NCI-H510A (cell line): ENCODE measurements at regions not wholly inside any gene's neighbourhood (a gene's known extent, or its start where the extent isn't known, plus 50 kb on each side); places are given as distances from the start of the nearest gene placed in this dataset.

ENCODE experiments used
- DNase-seq: peaks from one replicate; lab custom pipeline; 2025; lab: John Stamatoyannopoulos, UW

DNA sequence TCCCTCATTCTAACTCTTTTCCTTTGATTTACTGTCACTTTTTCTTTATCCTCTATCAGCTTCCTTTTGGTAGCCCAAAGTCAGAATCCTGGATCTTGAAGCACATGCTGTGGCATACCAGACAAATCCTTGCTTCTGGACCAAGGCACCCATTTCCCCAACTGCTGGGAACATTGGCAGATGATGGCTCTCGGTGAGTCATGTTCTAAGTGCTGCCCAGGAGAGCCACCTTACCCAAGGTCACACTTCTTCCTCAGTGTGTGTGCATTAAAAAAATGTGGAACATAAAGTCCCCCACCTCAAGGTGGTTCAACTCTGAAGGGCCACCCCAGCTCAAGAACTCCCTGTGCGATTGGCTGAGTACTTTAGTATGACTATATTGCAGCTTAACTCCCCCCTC is 141.4 kb upstream of the PUM3 start:
- no peak for DNase-seq

GRCh38 chr9:2984491-2984890 is 140.6 kb upstream of the PUM3 start:
- DNase-seq: no peak

DNA sequence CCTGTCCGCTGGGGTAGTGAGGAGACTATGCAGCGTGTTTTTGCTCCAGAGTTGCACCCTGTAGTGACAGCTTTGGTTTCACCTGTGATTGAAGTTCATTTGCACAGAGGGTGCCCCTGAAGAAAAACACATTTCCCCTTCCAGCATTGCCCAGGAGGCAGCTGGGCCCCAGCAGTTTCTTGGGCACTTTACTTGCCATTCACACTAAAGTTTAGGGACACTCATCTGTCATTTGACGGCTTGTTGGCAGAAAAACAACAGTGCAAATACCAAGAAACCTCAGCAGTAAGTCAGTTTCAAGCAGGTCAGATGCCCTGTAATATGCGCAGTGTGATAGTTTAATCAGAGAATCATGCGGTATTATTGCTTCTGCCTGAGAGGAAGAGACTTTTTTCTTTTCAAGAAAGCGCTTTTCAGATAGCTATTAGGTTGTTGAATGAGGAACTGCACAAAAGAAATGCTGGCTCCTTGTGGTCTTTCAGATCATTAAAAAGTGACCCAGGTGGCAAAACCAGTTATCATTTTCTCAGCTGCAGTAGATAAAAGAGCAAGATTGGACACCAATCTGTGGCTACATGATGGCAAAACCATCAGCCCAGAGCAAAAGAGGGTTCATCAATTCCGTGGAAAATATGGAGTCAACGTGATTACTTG is 136.2 kb upstream of the PUM3 start:
- no peak for DNase-seq

DNA sequence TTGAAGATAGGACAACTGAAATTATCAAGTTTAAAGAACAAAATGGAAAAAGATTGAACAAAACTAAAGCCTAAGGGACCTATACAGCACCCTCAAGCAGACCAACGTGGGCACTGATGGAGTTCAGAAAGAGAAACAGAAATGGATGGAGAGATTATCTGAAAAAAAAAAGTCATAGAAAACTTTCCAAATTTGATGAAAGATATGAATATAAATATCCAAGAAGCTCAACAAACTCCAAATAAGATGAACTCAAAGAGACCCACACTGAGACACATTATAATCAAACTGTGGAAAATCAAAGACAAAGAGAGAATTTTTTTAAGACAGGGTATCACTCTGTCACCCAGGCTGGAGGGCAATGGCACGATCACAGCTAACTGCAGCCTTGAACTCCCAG is 128.6 kb upstream of the PUM3 start:
- no peak for DNase-seq

- no peak for DNase-seq
Measured at GRCh38 chr9:2970864-2971263, 127.0 kb upstream of the PUM3 start.

GRCh38 chr9:2967766-2968165 is 123.9 kb upstream of the PUM3 start:
- no peak for DNase-seq

- no peak for DNase-seq
Measured at GRCh38 chr9:2966565-2967300, 122.8 kb upstream of the PUM3 start.

- no peak for DNase-seq
Measured at GRCh38 chr9:2964470-2964869, 120.6 kb upstream of the PUM3 start.

GRCh38 chr9:2963307-2963706 is 119.4 kb upstream of the PUM3 start:
- no peak for DNase-seq

- no peak for DNase-seq
Measured at GRCh38 chr9:2962471-2963172, 118.7 kb upstream of the PUM3 start.

GRCh38 chr9:2958219-2958618 is 114.3 kb upstream of the PUM3 start:
- no peak for DNase-seq

- no peak for DNase-seq
Measured at GRCh38 chr9:2957656-2958200, 113.8 kb upstream of the PUM3 start.

GRCh38 chr9:2955575-2955974 is 111.7 kb upstream of the PUM3 start:
- DNase-seq: no peak

- no peak for DNase-seq
Measured at GRCh38 chr9:2939368-2939767, 95.5 kb upstream of the PUM3 start.

DNA sequence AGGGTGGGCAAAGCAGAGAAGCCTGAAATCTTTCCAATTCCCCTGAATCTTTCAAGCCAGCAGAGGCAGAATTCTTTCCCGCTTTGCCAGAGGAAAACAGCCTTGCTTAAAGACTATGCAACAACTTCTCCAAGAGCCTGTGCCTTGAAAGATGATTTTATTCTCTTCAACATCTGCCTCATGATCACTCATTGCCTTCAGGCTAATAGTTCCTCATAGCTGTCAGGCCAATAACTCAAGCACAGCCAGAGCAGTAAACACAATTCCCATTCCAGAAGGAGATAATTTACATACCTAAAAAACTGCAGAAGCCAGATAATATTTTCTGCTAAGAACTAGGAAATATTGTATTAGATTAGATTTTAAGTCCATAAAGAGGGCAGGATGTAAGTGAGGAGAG is 92.3 kb upstream of the PUM3 start:
- no peak for DNase-seq

DNA sequence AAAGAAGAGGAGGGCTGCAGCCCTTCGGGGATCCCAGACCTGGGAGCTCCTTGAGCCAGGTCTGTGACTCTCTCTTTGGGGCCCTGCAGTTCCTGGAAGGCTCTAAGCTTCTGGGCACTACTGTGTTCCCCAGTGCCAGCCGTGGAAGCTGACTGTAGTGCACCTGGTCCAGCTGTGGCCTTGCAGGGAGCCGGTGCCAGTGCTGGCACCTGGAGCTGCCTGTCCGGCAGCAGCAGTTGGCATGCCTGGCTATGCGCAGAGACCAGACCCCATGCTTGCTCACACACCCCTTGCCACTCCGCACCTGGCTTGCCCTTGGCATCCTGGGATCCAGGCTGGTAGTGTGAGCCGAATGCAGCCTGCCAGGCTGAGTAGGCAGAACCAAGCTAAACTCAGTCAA is 91.0 kb upstream of the PUM3 start:
- no peak for DNase-seq

DNA sequence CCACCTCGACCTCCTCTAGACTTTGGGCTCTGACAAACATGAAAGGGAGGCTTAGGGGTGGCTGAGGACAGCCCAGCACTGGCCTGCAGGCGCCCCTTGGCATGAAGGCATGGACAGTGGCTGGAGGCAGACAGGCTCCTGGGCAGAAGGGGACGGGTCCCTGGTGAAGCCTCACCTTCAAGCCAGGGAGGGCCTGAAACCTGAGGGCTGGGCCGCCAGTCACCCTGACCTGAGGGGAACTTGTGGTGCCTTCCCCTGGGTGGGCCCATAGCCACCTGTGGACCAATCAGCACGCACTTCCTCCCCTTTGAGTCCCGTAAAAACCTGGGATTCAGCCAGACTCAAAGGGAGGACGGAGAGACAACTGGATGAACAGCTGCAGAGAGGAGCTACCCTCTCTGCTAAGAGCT is 90.4 kb upstream of the PUM3 start:
- DNase-seq: no peak

DNA sequence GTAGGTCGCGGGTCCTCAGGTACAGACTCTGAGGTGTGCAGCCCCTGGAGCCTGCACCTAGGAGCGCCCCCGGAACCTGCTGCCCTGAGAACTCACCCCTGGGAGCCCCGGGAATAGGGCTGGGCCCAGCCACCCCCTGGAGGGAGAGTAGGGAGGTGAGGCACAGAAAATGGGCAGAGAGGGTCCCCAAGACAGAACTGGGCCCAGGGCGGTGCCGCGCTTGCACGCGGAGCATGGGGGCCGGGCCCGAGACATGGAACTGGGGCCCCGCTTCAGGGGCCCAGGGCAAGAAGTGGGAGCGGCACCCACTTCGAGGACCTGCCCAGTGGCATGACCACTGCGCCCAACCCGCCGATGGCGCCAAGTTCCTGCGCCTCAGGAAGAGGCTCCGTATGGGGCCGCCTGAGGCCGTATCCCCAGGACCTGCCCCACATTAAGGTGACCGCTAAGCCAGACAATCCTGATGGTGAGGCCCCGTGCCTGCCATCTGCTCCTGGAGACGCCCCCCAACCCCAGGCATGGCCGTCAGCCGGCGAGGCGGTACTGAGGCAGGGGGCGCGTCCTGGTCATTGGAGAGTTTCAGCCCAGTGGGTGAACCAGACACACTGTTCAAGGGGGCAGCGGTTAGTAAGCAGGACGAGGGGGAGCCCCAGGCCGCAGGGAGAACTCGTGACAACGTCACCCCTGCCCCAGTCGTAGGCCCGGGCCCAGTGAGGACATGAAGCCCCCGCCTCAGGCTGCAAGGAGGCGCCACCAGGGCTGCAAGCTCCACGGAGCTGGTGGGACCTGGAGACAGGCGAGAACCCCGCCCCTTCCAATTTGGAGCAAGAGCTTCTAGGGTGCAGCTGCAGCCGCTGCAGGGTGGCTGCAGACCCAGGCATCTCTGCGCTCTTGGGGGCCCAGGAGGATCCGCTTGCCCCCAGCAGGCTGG is 89.5 kb upstream of the PUM3 start:
- no peak for DNase-seq

DNA sequence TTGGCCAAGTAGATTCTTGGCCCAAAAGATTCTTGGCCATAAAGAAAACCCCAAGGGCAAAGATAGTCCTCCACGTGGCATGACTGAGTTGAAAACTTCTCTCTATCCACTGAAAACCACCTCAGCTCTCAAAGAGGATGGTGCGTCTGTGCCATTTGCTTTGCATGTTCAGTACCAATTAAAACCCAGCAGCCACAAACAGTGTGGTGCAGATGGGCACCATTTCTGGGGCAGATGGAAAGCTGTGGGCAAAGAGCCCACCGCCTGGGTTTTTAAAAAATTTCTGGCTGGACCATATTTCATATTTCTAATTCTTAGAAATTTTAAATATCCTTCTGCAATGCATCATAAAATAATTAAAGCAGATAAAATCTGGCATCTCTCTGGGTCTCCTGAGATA is 84.5 kb upstream of the PUM3 start:
- DNase-seq: no peak

DNA sequence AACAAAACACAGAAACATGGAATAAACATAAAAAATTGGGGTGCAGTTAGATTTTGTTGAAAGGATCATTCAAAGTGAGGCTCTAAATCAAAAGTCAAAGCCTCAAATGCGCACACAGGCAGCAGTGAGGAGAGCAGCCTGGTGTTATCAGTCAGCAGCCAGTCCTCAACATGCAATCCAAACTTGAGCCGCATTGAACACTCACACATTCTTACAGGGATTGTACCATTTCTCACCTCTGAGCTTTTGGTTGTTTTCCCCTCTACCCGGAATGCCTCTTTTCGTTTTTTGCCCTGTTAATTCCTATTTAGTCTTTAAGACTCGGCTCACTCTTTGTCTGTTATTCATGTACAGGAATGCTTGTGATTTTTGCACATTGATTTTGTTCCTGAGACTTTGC is 81.1 kb upstream of the PUM3 start:
- DNase-seq: no peak

- DNase-seq: no peak
Measured at GRCh38 chr9:2924380-2924768, 80.5 kb upstream of the PUM3 start.

DNA sequence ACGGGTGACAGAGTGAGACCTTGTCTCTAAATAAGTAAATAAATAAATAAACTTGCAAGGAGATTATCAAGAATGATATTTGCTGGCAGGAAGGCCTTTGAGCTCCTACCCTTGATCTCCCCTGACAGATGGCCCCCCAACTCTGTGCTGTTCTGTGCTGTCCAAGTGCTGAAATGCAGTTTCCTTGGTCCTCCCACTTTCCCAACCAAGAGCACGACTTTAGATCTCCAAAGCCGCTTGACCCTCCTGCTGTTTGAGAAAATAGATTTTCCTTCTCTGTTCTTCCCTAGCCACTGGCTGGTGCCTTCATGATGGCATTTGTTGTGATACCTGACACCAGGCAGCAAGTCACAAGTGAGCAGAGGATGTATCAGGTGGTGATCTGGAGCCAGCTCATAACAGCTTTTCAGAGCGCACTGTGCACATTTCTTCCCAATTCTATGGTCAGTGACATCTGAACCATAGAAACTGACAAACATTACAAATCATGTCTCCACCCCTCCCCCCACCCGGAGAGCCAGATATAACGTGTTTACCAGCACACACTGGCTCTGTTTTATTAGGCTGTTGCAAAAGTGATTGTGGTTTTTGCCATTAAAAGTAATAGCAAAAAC is 80.0 kb upstream of the PUM3 start:
- no peak for DNase-seq
